22Rv1 (cell line): ENCODE measurements at regions not wholly inside any gene's neighbourhood (a gene's known extent, or its start where the extent isn't known, plus 50 kb on each side); places are given as distances from the start of the nearest gene placed in this dataset.

Source experiments
- CTCF ChIP-seq: fragments of 450-650 bp; IDR thresholded peaks from 2 replicates; pipeline ENCODE4 v1.5.1; 2017; ENCODE audit warnings: mild to moderate bottlenecking
- ZFX ChIP-seq: fragments of 450-650 bp; IDR thresholded peaks from 2 replicates; pipeline ENCODE4 v1.6.1; 2017; ENCODE audit warnings: antibody characterized with exemption, borderline replicate concordance

- TF ChIP-seq CTCF, result no peak
- TF ChIP-seq ZFX, result no peak
Observed at GRCh38 chr2:41768310-41768709, 279.5 kb upstream of the PKDCC start.
